Endothelial cell of umbilical vein (primary cell): ENCODE measurements at regions not wholly inside any gene's neighbourhood (a gene's known extent, or its start where the extent isn't known, plus 50 kb on each side); places are given as distances from the start of the nearest gene placed in this dataset.

ENCODE experiments used
- BruUV-seq: library from RNA; stranded (reverse); fragments of 400-500 nt; replicated peaks from 2 replicates; lab custom pipeline; 2021; lab: Mats Ljungman, UMichigan
- CTCF ChIA-PET: fragments of 300-600, 350-600 bp; sonication (Branson Sonifier 250); formaldehyde crosslinking; loops from one replicate; lab custom pipeline; 2021; ENCODE audit warnings: antibody characterized with exemption, inconsistent platforms; lab: Charles Lee
- POLR2A ChIA-PET: fragments of 300-600, 350-600 bp; sonication (Branson Sonifier 250); formaldehyde crosslinking; loops from one replicate; lab custom pipeline; 2021; ENCODE audit warnings: antibody characterized with exemption, inconsistent platforms; lab: Charles Lee
- DNase-seq: peaks from one replicate; pipeline ENCODE4 v3.0.0-alpha.2; 2011; ENCODE audit warnings: low read depth, low spot score
- FAIRE-seq: peaks from 2 replicates; lab custom pipeline; 2011; peaks lifted over from hg19 to GRCh38; lab: Jason Lieb, UNC
- H2AFZ ChIP-seq: 2 replicates; pipeline ENCODE4 v1.6.0; 2012; ENCODE audit warnings: low read depth, low read length, control low read depth, inconsistent platforms
- H3K27ac ChIP-seq: 2 replicates; pipeline ENCODE4 v1.5.1; 2011; ENCODE audit warnings: low read depth, mild to moderate bottlenecking, control low read depth, low read length, moderate library complexity; ENCODE audit not compliant: insufficient read depth
- H3K27me3 ChIP-seq, 2 experiments: 2 replicates each; pipeline versions ENCODE4 v1.6.0 to v1.6.1; 2011; ENCODE audit warnings: low read length in 2 of 2, mixed read lengths in 1 of 2; ENCODE audit not compliant: control insufficient read depth in 2 of 2, insufficient read depth in 2 of 2
- H3K36me3 ChIP-seq, 2 experiments: 2 replicates in 1 of 2; 3 replicates in 1 of 2; pipeline ENCODE4 v1.5.1; 2011; ENCODE audit warnings: low read length in 2 of 2, mild to moderate bottlenecking in 1 of 2, moderate library complexity in 1 of 2; ENCODE audit not compliant: control insufficient read depth in 2 of 2, insufficient read depth in 2 of 2; ENCODE audit errors: extremely low read depth in 1 of 2
- H3K4me1 ChIP-seq: 3 replicates; pipeline ENCODE4 v1.5.1; 2011; ENCODE audit warnings: mild to moderate bottlenecking, low read length; ENCODE audit not compliant: control insufficient read depth, insufficient read depth; ENCODE audit errors: extremely low read depth
- H3K4me2 ChIP-seq: 2 replicates; pipeline ENCODE4 v1.6.1; 2011; ENCODE audit warnings: low read length, control low read depth, mixed read lengths; ENCODE audit not compliant: insufficient read depth
- H3K4me3 ChIP-seq, 3 experiments: fragments of 200-600 bp in 1 of 3; sonication (generic), shearing (Covaris generic) in 1 of 3; replicated peaks in 1 of 3; 2 replicates each; pipeline ENCODE4 v1.5.1; 2011 to 2016; ENCODE audit warnings: control low read depth in 3 of 3, low read length in 3 of 3, mild to moderate bottlenecking in 2 of 3, inconsistent platforms in 1 of 3, low read depth in 1 of 3, moderate library complexity in 1 of 3; ENCODE audit not compliant: insufficient read depth in 1 of 3
- H3K79me2 ChIP-seq: 2 replicates; pipeline ENCODE4 v1.6.0; 2012; ENCODE audit warnings: low read length, inconsistent platforms; ENCODE audit not compliant: control insufficient read depth, insufficient read depth
- H3K9ac ChIP-seq: replicated peaks from 2 replicates; pipeline ENCODE3; 2011; ENCODE audit warnings: low read length, control low read depth; ENCODE audit not compliant: insufficient read depth; ENCODE audit errors: extremely low read depth
- H3K9me1 ChIP-seq: replicated peaks from 3 replicates; pipeline ENCODE4 v1.6.0; 2011; ENCODE audit warnings: mild to moderate bottlenecking, low read length; ENCODE audit not compliant: control insufficient read depth, insufficient read depth; ENCODE audit errors: extremely low read depth
- H3K9me3 ChIP-seq: replicated peaks from 2 replicates; pipeline ENCODE4 v1.5.1; 2012; ENCODE audit warnings: low read length, inconsistent platforms; ENCODE audit not compliant: control insufficient read depth, insufficient read depth
- H4K20me1 ChIP-seq: replicated peaks from 2 replicates; pipeline ENCODE3; 2011; ENCODE audit warnings: mild to moderate bottlenecking, low read length; ENCODE audit not compliant: control insufficient read depth, insufficient read depth; ENCODE audit errors: extremely low read depth
- EZH2 ChIP-seq: IDR thresholded peaks from 2 replicates; pipeline ENCODE4 v1.6.1; 2012; ENCODE audit warnings: borderline replicate concordance, low read depth, mild to moderate bottlenecking, moderate library complexity, low read length, inconsistent platforms; ENCODE audit not compliant: severe bottlenecking
- FOS ChIP-seq: IDR thresholded peaks from 2 replicates; pipeline ENCODE4 v1.6.1; 2011; ENCODE audit warnings: mild to moderate bottlenecking, low read length, moderate library complexity, borderline replicate concordance; ENCODE audit not compliant: insufficient read depth
- GATA2 ChIP-seq: IDR thresholded peaks from 2 replicates; pipeline ENCODE4 v1.7.0; 2011; ENCODE audit warnings: low read depth, mild to moderate bottlenecking, moderate library complexity, mixed read lengths, low read length; ENCODE audit not compliant: insufficient read length, insufficient read depth
- JUN ChIP-seq: IDR thresholded peaks from 2 replicates; pipeline ENCODE4 v1.6.1; 2011; ENCODE audit warnings: borderline replicate concordance, low read depth; ENCODE audit not compliant: insufficient read length, insufficient read depth
- MYC ChIP-seq: IDR thresholded peaks from one replicate; pipeline ENCODE4 v1.6.1; 2011; ENCODE audit warnings: mild to moderate bottlenecking, low read depth, low read length
- POLR2A ChIP-seq: IDR thresholded peaks from 2 replicates; pipeline ENCODE4 v1.6.1; 2012; ENCODE audit warnings: low read depth, mild to moderate bottlenecking, control low read depth, low read length
- POLR2AphosphoS5 ChIP-seq: IDR thresholded peaks from 2 replicates; pipeline ENCODE4 v1.6.1; 2012; ENCODE audit warnings: low read depth, mild to moderate bottlenecking, control low read depth, low read length, moderate library complexity; ENCODE audit not compliant: insufficient read depth
- dilution Hi-C: fragments of 300-500 bp; cut with MboI; formaldehyde crosslinking; loops from one replicate; pipeline ENCODE4 v1.15.0; 2019; ENCODE audit warnings: low sequenced_read_pairs; ENCODE audit not compliant: extremely low pct_ligation_motif_present
- intact Hi-C: fragments of 100-400 bp; cut with micrococcal nuclease; formaldehyde crosslinking; loops from one replicate; pipeline ENCODE4 v1.10.0; 2022
- TF ChIP-seq, protein P1 (sequence below), 2 donors: IDR thresholded peaks; 1 replicate in 1 of 2; 2 replicates in 1 of 2; pipeline ENCODE4 v1.5.1; 2011; ENCODE audit warnings: low read length in 2 of 2, mild to moderate bottlenecking in 2 of 2, moderate library complexity in 2 of 2, control low read depth in 1 of 2, inconsistent platforms in 1 of 2, low read depth in 1 of 2; ENCODE audit not compliant: insufficient read depth in 1 of 2; ENCODE audit errors: extremely low read depth in 1 of 2
- TF ChIP-seq, protein P2 (sequence below): IDR thresholded peaks from 2 replicates; pipeline ENCODE4 v1.6.1; 2011; ENCODE audit not compliant: insufficient read depth, insufficient read length

DNA sequence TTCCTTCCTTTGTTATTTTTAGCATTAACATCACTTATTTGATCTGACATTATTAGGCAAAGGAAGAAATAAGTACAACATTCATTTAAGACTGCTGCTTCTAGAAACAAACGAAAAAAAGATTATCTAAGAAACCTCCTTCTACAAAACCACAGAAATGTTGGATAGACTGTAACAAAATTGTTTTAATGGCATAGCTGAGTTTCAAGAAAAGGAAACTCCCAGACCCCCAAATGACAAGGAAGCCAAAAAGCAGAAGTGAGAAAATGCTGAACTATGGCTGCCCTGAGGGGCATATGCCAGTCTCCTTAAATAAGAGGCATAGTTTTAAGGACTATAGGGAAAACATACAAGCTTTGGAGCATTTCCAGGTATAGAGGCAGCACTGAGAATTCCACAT is 1431.6 kb upstream of the TENM3 start:
- Histone ChIP-seq H3K9me1 (no peaks in the 10 kb centered on the region), H3K9me3 (peaks cover 10% of the 10 kb centered on the region), H3K4me1 (no peaks in the 10 kb centered on the region), H3K79me2 (no peaks in the 10 kb centered on the region), H4K20me1 (no peaks in the 10 kb centered on the region), H2AFZ (no peak overlapping the region), H3K4me3 (no peak overlapping the region), H3K4me2 (no peak overlapping the region), H3K27ac (no peak overlapping the region), H3K9ac (no peak overlapping the region), H3K36me3 (no peaks in the 10 kb centered on the region), H3K27me3 (no peaks in the 10 kb centered on the region)
- no peak for TF ChIP-seq JUN
- no peak for TF ChIP-seq POLR2A
- TF ChIP-seq FOS = no peak
- no peak for TF ChIP-seq MYC
- no peak for TF ChIP-seq GATA2
- no peak for TF ChIP-seq POLR2AphosphoS5
- TF ChIP-seq, protein P1, sequence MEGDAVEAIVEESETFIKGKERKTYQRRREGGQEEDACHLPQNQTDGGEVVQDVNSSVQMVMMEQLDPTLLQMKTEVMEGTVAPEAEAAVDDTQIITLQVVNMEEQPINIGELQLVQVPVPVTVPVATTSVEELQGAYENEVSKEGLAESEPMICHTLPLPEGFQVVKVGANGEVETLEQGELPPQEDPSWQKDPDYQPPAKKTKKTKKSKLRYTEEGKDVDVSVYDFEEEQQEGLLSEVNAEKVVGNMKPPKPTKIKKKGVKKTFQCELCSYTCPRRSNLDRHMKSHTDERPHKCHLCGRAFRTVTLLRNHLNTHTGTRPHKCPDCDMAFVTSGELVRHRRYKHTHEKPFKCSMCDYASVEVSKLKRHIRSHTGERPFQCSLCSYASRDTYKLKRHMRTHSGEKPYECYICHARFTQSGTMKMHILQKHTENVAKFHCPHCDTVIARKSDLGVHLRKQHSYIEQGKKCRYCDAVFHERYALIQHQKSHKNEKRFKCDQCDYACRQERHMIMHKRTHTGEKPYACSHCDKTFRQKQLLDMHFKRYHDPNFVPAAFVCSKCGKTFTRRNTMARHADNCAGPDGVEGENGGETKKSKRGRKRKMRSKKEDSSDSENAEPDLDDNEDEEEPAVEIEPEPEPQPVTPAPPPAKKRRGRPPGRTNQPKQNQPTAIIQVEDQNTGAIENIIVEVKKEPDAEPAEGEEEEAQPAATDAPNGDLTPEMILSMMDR (IDR thresholded peaks at IDR 0.05; ENCODE audit: extremely low read depth in 1 of 2, insufficient read depth in 1 of 2, low read depth in 1 of 2, low read length in 2 of 2) = no peak
- TF ChIP-seq EZH2 = no peak
- TF ChIP-seq, protein P2, sequence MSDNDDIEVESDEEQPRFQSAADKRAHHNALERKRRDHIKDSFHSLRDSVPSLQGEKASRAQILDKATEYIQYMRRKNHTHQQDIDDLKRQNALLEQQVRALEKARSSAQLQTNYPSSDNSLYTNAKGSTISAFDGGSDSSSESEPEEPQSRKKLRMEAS = no peak
- POLR2A ChIA-PET = no interaction called here
- no TSS peak for BruUV-seq
- CTCF ChIA-PET = no interaction called here
- dilution Hi-C loops = no loop called here
- FAIRE-seq = no peak
- intact Hi-C loops = no loop called here
- no peak for DNase-seq
